Stomach (tissue), 4 donors: ENCODE measurements at regions not wholly inside any gene's neighbourhood (a gene's known extent, or its start where the extent isn't known, plus 50 kb on each side); places are given as distances from the start of the nearest gene placed in this dataset.

ENCODE experiments used
- CTCF ChIP-seq, 7 experiments: fragments of 450-650 bp in 4 of 7; fragments of 200-600 bp in 3 of 7; sonication (generic) in 3 of 7; IDR thresholded peaks; one replicate each; pipeline ENCODE4 v1.5.1; 2016 to 2019; ENCODE audit warnings: antibody characterized with exemption in 7 of 7, control low read depth in 2 of 7, mild to moderate bottlenecking in 1 of 7
- EP300 ChIP-seq: sonication (generic); formaldehyde crosslinking; IDR thresholded peaks from one replicate; pipeline ENCODE4 v1.6.1; 2017; ENCODE audit warnings: antibody characterized with exemption
- POLR2A ChIP-seq, 4 donors: fragments of 450-650 bp; IDR thresholded peaks; one replicate each; pipeline ENCODE4 v1.6.1; 2016; ENCODE audit warnings: antibody characterized with exemption in 4 of 4, control low read depth in 2 of 4, mild to moderate bottlenecking in 1 of 4, moderate library complexity in 1 of 4
- POLR2AphosphoS5 ChIP-seq, 3 donors: sonication (generic); formaldehyde crosslinking; IDR thresholded peaks; one replicate each; pipeline ENCODE4 v1.6.1; 2016; ENCODE audit warnings: antibody characterized with exemption in 3 of 3

GRCh38 chr14:25803386-25804018 lies 753.6 kb upstream of the STXBP6 start:
- TF ChIP-seq CTCF (IDR thresholded peaks at IDR 0.05) (no peak), POLR2A (IDR thresholded peaks at IDR 0.05) (no peak), POLR2AphosphoS5 (IDR thresholded peaks at IDR 0.05) (no peak), EP300 (no peak)
